Lower leg skin (tissue), 3 donors: ENCODE measurements at regions not wholly inside any gene's neighbourhood (a gene's known extent, or its start where the extent isn't known, plus 50 kb on each side); places are given as distances from the start of the nearest gene placed in this dataset.

ENCODE experiments used
- CTCF ChIP-seq, 3 donors: fragments of 450-650 bp; IDR thresholded peaks; one replicate each; pipeline ENCODE4 v1.5.1; 2016; ENCODE audit warnings: antibody characterized with exemption in 3 of 3, mild to moderate bottlenecking in 3 of 3, moderate library complexity in 2 of 3
- POLR2A ChIP-seq, 2 donors: fragments of 450-650 bp; IDR thresholded peaks; one replicate each; pipeline ENCODE4 v1.6.1; 2016 to 2017; ENCODE audit warnings: antibody characterized with exemption in 2 of 2, mild to moderate bottlenecking in 1 of 2, moderate library complexity in 1 of 2

GRCh38 chr15:66634540-66634939, 67.5 kb upstream of the SMAD6 start:
- TF ChIP-seq POLR2A (IDR thresholded peaks at IDR 0.05) (no peak), CTCF (IDR thresholded peaks at IDR 0.05) (no peak)
